Neural cell (in vitro differentiated cells): ENCODE measurements at regions not wholly inside any gene's neighbourhood (a gene's known extent, or its start where the extent isn't known, plus 50 kb on each side); places are given as distances from the start of the nearest gene placed in this dataset.
A peak's percentile ranks its signal among the peaks of the same experiment; 100 is the strongest.

Experiments
- H2AFZ ChIP-seq: fragments of 200-600, 300-800 bp; sonication (generic), shearing (Covaris generic); 2 replicates; pipeline ENCODE4 v1.6.0; 2014; ENCODE audit warnings: low read depth, mild to moderate bottlenecking, antibody characterized with exemption, low read length, moderate library complexity
- H3F3A ChIP-seq: fragments of 200-600 bp; shearing (Covaris generic); 2 replicates; pipeline ENCODE4 v1.6.1; 2016; ENCODE audit warnings: mild to moderate bottlenecking, moderate library complexity, mixed read lengths, antibody characterized with exemption, low read length; ENCODE audit not compliant: insufficient read depth, poor library complexity, severe bottlenecking
- H3K27ac ChIP-seq: fragments of 200-600, 300-800 bp; sonication (generic), shearing (Covaris generic); 2 replicates; pipeline ENCODE4 v1.5.1; 2014; ENCODE audit warnings: mild to moderate bottlenecking, low read length, moderate library complexity
- H3K27me3 ChIP-seq: fragments of 300-800, 200-600 bp; sonication (generic), shearing (Covaris generic); 2 replicates; pipeline ENCODE4 v1.6.0; 2014; ENCODE audit warnings: mild to moderate bottlenecking, low read depth, low read length, moderate library complexity; ENCODE audit not compliant: insufficient read depth
- H3K36me3 ChIP-seq: fragments of 300-800, 200-600 bp; sonication (generic), shearing (Covaris generic); 2 replicates; pipeline ENCODE4 v1.5.1; 2014; ENCODE audit warnings: mild to moderate bottlenecking, antibody characterized with exemption, low read length, moderate library complexity; ENCODE audit not compliant: insufficient read depth
- H3K4me2 ChIP-seq: fragments of 300-800, 200-600 bp; sonication (generic), shearing (Covaris generic); 2 replicates; pipeline ENCODE4 v1.6.0; 2014; ENCODE audit warnings: mild to moderate bottlenecking, low read length
- H3K4me3 ChIP-seq: fragments of 300-800, 200-600 bp; sonication (generic), shearing (Covaris generic); 2 replicates; pipeline ENCODE4 v1.5.1; 2014; ENCODE audit warnings: mild to moderate bottlenecking, low read length, moderate library complexity
- H3K79me2 ChIP-seq: fragments of 200-600 bp; shearing (Covaris generic); replicated peaks from 2 replicates; pipeline ENCODE4 v1.6.0; 2014; ENCODE audit warnings: mild to moderate bottlenecking, low read length, moderate library complexity; ENCODE audit not compliant: insufficient read depth
- H3K9ac ChIP-seq: fragments of 300-800, 200-600 bp; sonication (generic), shearing (Covaris generic); 2 replicates; pipeline ENCODE4 v1.6.1; 2016; ENCODE audit warnings: mild to moderate bottlenecking, low read length, mixed read lengths
- H3K9me2 ChIP-seq: fragments of 200-600 bp; shearing (Covaris generic); 2 replicates; pipeline ENCODE4 v1.6.1; 2016; ENCODE audit warnings: mild to moderate bottlenecking, low read length, mixed read lengths; ENCODE audit not compliant: insufficient read depth
- H3K9me3 ChIP-seq: fragments of 200-600, 300-800 bp; sonication (generic), shearing (Covaris generic); 2 replicates; pipeline ENCODE4 v1.6.1; 2016; ENCODE audit warnings: mild to moderate bottlenecking, mixed run types, low read length, moderate library complexity, mixed read lengths
- H4K20me1 ChIP-seq: fragments of 200-600 bp; shearing (Covaris generic); 2 replicates; pipeline ENCODE4 v1.6.1; 2016; ENCODE audit warnings: mild to moderate bottlenecking, mixed run types; ENCODE audit not compliant: insufficient read depth
- CTCF ChIP-seq: fragments of 450-650 bp; IDR thresholded peaks from 2 replicates; pipeline ENCODE4 v1.5.1; 2014; ENCODE audit warnings: antibody characterized with exemption, mild to moderate bottlenecking, moderate library complexity; ENCODE audit not compliant: poor library complexity, severe bottlenecking
- EP300 ChIP-seq: fragments of 450-650 bp; conservative IDR thresholded peaks from 2 replicates; pipeline ENCODE4 v1.6.1; 2014; ENCODE audit warnings: antibody characterized with exemption, mild to moderate bottlenecking, moderate library complexity; ENCODE audit not compliant: poor library complexity, severe bottlenecking
- EZH2 ChIP-seq: fragments of 200-600, 300-800 bp; shearing (Covaris generic), sonication (generic); IDR thresholded peaks from 2 replicates; pipeline ENCODE4 v1.6.1; 2014; ENCODE audit warnings: antibody characterized with exemption, low read length, borderline replicate concordance, mild to moderate bottlenecking; ENCODE audit not compliant: insufficient read depth, poor library complexity, severe bottlenecking
- MXI1 ChIP-seq: fragments of 450-650 bp; conservative IDR thresholded peaks from 2 replicates; pipeline ENCODE4 v1.6.1; 2014; ENCODE audit warnings: antibody characterized with exemption, mild to moderate bottlenecking; ENCODE audit not compliant: poor library complexity, severe bottlenecking
- POLR2AphosphoS5 ChIP-seq: IDR thresholded peaks from 2 replicates; pipeline ENCODE4 v1.6.1; 2012
- RAD21 ChIP-seq: fragments of 450-650 bp; conservative IDR thresholded peaks from 2 replicates; pipeline ENCODE4 v1.6.1; 2014; ENCODE audit warnings: antibody characterized with exemption, mild to moderate bottlenecking, moderate library complexity
- REST ChIP-seq: IDR thresholded peaks from 2 replicates; pipeline ENCODE4 v1.6.1; 2012; ENCODE audit warnings: borderline replicate concordance
- SMC3 ChIP-seq: fragments of 450-650 bp; conservative IDR thresholded peaks from 2 replicates; pipeline ENCODE4 v1.6.1; 2014; ENCODE audit warnings: antibody characterized with exemption, mild to moderate bottlenecking, moderate library complexity; ENCODE audit not compliant: poor library complexity
- TAF1 ChIP-seq: IDR thresholded peaks from 2 replicates; pipeline ENCODE4 v1.6.1; 2012; ENCODE audit warnings: low read depth

- Histone ChIP-seq H4K20me1 (no peaks in the 10 kb centered on the region), H3K36me3 (no peaks in the 10 kb centered on the region), H3K27me3 (no peaks in the 10 kb centered on the region), H3K4me2 (no peak overlapping the region), H2AFZ (no peak overlapping the region), H3K9me2 (no peaks in the 10 kb centered on the region), H3F3A (no peaks in the 10 kb centered on the region), H3K4me3 (no peak overlapping the region), H3K9ac (no peak overlapping the region), H3K79me2 (no peaks in the 10 kb centered on the region), H3K27ac (no peak overlapping the region), H3K9me3 (no peaks in the 10 kb centered on the region)
- TF ChIP-seq RAD21 (no peak), MXI1 (no peak), SMC3 (no peak), CTCF (no peak), EP300 (no peak), TAF1 (no peak)
These were observed 312.6 kb downstream of the DRD1 start for GRCh38 chr5:175131432-175131831.

GRCh38 chr5:175129619-175130018 lies 314.4 kb downstream of the DRD1 start:
- Histone ChIP-seq H3K9ac (no peak overlapping the region), H2AFZ (no peak overlapping the region), H3K27ac (no peak overlapping the region), H3K9me2 (no peaks in the 10 kb centered on the region), H3K79me2 (no peaks in the 10 kb centered on the region), H3F3A (no peaks in the 10 kb centered on the region), H3K36me3 (no peaks in the 10 kb centered on the region), H3K9me3 (no peaks in the 10 kb centered on the region), H3K4me3 (no peak overlapping the region), H4K20me1 (no peaks in the 10 kb centered on the region), H3K27me3 (no peaks in the 10 kb centered on the region), H3K4me2 (no peak overlapping the region)
- TF ChIP-seq RAD21 (peak; percentile 23), MXI1 (no peak), POLR2AphosphoS5 (no peak), SMC3 (no peak), CTCF (peak; percentile 33)

- Histone ChIP-seq H3K27me3 (no peaks in the 10 kb centered on the region), H3K4me3 (no peak overlapping the region), H2AFZ (no peak overlapping the region), H3K9ac (no peak overlapping the region), H3F3A (no peaks in the 10 kb centered on the region), H3K36me3 (no peaks in the 10 kb centered on the region), H3K9me2 (no peaks in the 10 kb centered on the region), H3K9me3 (no peaks in the 10 kb centered on the region), H3K79me2 (no peaks in the 10 kb centered on the region), H3K27ac (no peak overlapping the region), H3K4me2 (no peak overlapping the region), H4K20me1 (no peaks in the 10 kb centered on the region)
- no peak for TF ChIP-seq RAD21
- no peak for TF ChIP-seq POLR2AphosphoS5
- TF ChIP-seq TAF1 = no peak
- no peak for TF ChIP-seq MXI1
- no peak for TF ChIP-seq EZH2
- no peak for TF ChIP-seq EP300
- no peak for TF ChIP-seq CTCF
- TF ChIP-seq SMC3 = no peak
- TF ChIP-seq REST = no peak
These were observed 314.9 kb downstream of the DRD1 start for GRCh38 chr5:175129121-175129520.
